SK-MEL-5 (cell line): ENCODE measurements at regions not wholly inside any gene's neighbourhood (a gene's known extent, or its start where the extent isn't known, plus 50 kb on each side); places are given as distances from the start of the nearest gene placed in this dataset.

Experiments used
- DNase-seq: peaks from one replicate; pipeline ENCODE4 v3.0.0-alpha.2; 2016; ENCODE audit warnings: low read depth, low spot score
- in situ Hi-C: cut with HindIII; loops from 2 replicates; pipeline ENCODE4 v1.10.0; 2016; ENCODE audit warnings: low sequenced_read_pairs, high pct_unique_total_duplicates, low pct_unique_long_range_greater_than_20kb

- no peak for DNase-seq
- in situ Hi-C loops: no loop called here
Measured at GRCh38 chr3:115354010-115354409, 206.9 kb upstream of the ZBTB20 start.

DNA sequence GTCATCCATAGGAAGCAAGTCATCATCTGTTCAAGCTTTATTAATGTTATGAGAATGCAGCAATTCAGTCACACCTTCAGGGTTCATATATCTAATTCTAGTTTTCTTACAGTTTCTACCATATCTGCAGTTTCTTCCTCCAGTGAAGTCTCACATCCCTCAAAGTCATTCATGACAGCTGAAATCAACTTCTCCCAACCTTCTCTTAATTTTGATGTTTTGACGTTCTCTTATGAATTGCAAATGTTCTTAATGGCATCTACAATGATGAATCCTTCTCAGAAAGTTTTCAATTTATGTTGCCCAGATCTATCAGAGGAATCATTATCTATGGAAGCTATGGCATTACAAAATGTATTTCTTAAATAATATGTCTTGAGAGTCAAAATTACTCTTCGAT lies 210.4 kb upstream of the ZBTB20 start:
- in situ Hi-C loops: no loop called here
- DNase-seq: no peak

DNA sequence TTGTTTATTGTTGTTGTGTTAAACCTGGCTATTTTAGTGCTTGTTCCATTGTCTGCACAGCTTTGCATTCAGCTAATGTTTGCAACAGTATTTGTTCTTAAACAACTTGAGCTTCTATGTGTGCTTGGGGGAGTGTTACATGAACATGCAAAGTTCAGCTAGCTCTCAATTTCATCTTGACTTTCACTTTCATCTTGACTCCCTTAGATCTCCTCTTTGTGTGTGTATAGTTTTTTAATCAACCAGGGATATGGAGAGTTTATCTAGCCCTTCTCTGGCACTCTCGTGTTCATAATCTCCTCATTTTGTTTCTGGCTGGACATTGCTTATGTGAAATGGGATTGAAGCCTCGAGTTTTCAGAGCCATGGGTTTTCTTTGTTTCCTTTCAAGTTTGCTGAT lies 212.4 kb upstream of the ZBTB20 start:
- DNase-seq: no peak
- in situ Hi-C loops: no loop called here

- in situ Hi-C loops: no loop called here
- DNase-seq: no peak
Measured at GRCh38 chr3:115361806-115362205, 214.7 kb upstream of the ZBTB20 start.

DNA sequence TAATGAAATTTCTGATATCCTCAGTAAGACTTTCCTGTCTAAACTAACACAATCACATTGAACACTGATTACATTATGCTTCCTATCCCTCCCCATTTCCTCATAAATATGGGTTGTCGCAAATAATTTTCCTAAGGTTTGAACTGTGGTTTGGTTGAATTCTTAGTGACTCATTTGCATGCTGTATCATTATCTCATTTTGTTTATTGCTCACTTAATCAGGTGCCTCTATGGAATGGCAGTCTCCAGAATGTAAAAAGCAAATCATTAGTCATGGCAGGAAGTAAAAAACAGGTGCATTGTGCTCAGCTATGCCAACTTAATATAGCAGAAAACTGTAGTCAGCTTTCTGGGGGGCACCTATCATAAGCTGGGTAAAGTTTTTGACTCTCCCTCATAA lies 216.0 kb upstream of the ZBTB20 start:
- DNase-seq: no peak
- in situ Hi-C loops: no loop called here

- in situ Hi-C loops: no loop called here
- no peak for DNase-seq
Measured at GRCh38 chr3:115369021-115369420, 221.9 kb upstream of the ZBTB20 start.

DNA sequence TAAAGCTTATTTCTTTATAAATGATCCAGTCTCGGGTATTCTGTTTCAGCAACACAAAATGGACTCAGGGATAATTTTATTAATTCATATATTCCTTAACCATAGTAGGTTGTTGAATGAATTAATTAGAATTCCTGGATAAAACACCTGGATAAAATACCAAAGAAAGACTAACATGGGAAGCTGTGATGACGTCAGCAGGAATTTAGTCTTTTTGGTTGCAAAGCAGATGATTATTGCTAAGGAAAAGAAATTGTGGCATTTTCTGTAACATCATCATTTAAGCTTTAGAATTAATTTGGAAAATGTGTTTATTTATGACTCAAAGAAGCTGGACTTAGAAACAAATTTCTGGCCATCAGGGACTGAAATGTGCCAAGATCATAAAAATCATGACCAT lies 228.3 kb upstream of the ZBTB20 start:
- in situ Hi-C loops: no loop called here
- no peak for DNase-seq

- in situ Hi-C loops: no loop called here
- DNase-seq: no peak
Measured at GRCh38 chr3:115380883-115381572, 233.9 kb upstream of the ZBTB20 start.

GRCh38 chr3:115381573-115381912 lies 234.5 kb upstream of the ZBTB20 start:
- DNase-seq: no peak
- in situ Hi-C loops: no loop called here

DNA sequence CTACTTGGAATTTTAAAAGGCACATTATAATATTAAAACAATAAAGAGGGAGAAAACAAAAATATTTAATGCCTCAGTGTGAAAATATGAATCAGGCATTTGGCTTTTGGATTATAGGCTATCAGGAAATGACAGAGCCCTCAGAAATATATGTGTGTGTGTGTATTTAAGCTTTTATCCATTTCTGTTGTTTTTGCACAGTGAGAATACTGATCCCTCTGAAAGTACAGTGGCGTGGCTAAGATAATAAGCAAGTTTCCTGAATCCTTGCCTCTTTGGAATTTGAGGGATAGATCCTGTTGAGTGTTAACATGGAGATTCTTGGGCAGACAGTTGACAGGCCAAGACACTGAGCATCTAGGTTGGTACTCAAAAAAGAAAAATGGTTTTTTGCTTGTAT lies 234.8 kb upstream of the ZBTB20 start:
- in situ Hi-C loops: no loop called here
- no peak for DNase-seq

GRCh38 chr3:115384381-115384780 lies 237.3 kb upstream of the ZBTB20 start:
- in situ Hi-C loops: no loop called here
- no peak for DNase-seq

GRCh38 chr3:115385774-115386730 lies 237.3 kb upstream of the GAP43 start:
- in situ Hi-C loops: no loop called here
- no peak for DNase-seq

DNA sequence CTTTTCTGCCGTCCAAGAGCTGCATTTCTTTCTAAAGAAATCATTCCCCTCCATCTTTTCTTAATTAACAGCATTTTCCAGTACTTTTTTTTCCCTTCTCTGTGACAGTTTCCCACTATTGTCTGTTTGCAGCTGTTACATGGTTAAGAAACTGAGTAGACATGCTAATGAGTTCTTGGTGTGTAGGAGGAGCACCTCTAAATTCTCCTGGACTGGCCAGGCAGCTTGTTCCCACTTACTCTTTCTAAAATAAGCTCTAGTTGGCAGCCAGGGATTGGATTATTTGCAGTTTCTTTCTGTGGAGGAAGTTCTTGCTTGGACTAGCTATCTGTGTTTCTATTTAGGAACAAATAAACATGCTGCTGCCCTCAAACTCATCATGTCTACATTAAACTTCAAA lies 235.1 kb upstream of the GAP43 start:
- in situ Hi-C loops: no loop called here

DNA sequence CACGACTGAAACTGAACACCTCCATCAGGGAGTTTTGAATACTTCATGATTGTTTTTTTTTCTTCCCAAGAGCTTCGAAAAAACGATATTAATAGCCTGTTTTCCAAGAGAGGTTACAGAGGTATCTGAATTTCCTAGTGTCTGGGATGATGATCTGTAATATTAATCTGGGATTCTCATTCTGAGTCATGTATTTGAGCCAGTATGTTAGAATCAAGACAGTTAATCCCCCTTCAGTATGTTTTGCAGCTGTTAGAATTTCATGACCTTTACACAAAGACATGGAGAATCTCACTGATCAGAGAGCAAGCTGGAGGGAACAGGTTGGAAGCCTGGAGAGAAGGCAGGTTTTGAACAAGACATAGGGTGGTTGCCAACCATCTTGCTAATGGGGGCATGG lies 234.5 kb upstream of the GAP43 start:
- no peak for DNase-seq
- in situ Hi-C loops: no loop called here

More for the DNA sequence above, 235.1 kb upstream of the GAP43 start:
- DNase-seq: no peak

DNA sequence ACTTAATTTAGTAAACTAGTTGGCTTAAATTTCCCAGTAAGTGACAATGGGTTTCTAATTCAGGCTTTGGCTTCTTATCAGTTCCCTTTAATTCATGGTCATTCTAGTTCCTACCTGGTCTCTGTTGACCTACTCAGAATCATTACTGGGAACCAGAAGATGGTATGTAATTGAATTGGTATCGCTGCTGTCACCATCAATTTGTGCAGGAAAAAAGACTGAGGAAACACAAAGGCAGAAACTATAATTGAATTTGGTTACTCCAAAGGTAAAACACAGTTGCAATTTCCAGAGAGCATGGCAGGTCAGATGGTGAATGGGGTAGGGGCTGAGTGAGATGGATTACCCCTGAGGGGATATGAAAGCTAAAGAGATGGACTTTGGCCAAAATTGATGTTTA lies 226.5 kb upstream of the GAP43 start:
- in situ Hi-C loops: no loop called here
- DNase-seq: no peak

DNA sequence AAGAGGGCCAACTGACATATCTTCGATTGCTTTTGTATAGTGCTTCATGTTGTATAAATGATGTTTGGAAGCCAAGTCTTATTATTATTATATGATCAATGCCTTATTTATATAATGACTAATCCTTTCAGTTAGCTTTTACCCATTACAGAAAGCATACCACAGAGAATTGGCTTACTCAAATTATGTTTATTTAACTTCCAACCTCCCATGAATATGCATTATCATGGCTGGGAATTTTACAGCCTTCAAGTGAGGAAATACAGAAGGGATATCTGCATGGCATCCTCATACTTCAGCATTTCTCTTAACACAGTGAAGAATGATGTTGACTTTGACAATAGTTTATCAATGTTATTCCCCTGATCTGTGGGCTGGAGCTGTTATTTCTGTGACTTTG lies 225.9 kb upstream of the GAP43 start:
- in situ Hi-C loops: no loop called here
- no peak for DNase-seq

GRCh38 chr3:115398506-115398905 lies 224.8 kb upstream of the GAP43 start:
- in situ Hi-C loops: no loop called here
- DNase-seq: no peak

- no peak for DNase-seq
- in situ Hi-C loops: no loop called here
Measured at GRCh38 chr3:115399750-115400149, 223.6 kb upstream of the GAP43 start.

DNA sequence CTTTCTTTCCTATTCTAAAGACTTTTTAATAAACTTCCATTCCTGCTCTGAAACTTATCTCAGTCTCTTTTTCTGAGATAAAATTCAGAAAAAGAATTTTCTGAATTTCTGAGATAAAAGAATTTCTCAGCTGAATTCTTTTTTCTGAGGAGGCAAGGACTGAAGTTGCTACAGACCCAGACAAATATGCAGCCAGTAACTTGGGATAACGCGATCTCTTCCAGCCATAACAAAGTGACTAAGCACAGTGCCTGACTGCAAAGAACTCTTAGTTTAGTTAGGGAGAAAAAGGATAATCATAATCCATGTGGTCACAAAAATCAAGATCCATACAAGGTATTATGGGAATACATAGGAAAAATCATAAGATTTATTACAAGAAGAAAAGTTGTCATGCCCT lies 222.0 kb upstream of the GAP43 start:
- in situ Hi-C loops: no loop called here
- no peak for DNase-seq
